H1 (cell line): ENCODE measurements at regions not wholly inside any gene's neighbourhood (a gene's known extent, or its start where the extent isn't known, plus 50 kb on each side); places are given as distances from the start of the nearest gene placed in this dataset.

ENCODE experiments used
- CTCF ChIA-PET: fragments of 300-600 bp; sonication (Branson Sonifier 250); formaldehyde crosslinking; loops from one replicate; lab custom pipeline; 2021; ENCODE audit not compliant: partially characterized antibody; lab: Charles Lee
- POLR2A ChIA-PET: fragments of 300-600 bp; sonication (Branson Sonifier 250); formaldehyde crosslinking; loops from one replicate; lab custom pipeline; 2021; ENCODE audit warnings: inconsistent platforms; ENCODE audit not compliant: partially characterized antibody; lab: Charles Lee
- DNase-seq, 2 experiments: peaks; one replicate each; pipeline versions ENCODE4 v3.0.0 to v3.0.0-alpha.2; 2010 to 2022; ENCODE audit warnings: low spot score in 2 of 2, low read depth in 1 of 2, mixed read lengths in 1 of 2
- FAIRE-seq: peaks from 2 replicates; lab custom pipeline; 2011; peaks lifted over from hg19 to GRCh38; lab: Jason Lieb, UNC
- H2AFZ ChIP-seq: 2 replicates; pipeline ENCODE4 v1.8.1; 2012; ENCODE audit warnings: low read length, inconsistent platforms
- H2AK5ac ChIP-seq: 2 replicates; pipeline ENCODE4 v1.6.1; 2013; ENCODE audit warnings: low read depth, low read length
- H2BK120ac ChIP-seq: replicated peaks from 2 replicates; pipeline ENCODE3; 2013; ENCODE audit warnings: low read depth, low read length, inconsistent platforms
- H2BK12ac ChIP-seq: 2 replicates; pipeline ENCODE4 v1.6.1; 2013; ENCODE audit warnings: low read depth, low read length
- H2BK15ac ChIP-seq: 2 replicates; pipeline ENCODE4 v1.6.1; 2013; ENCODE audit warnings: low read length
- H2BK20ac ChIP-seq: 2 replicates; pipeline ENCODE4 v1.6.1; 2013; ENCODE audit warnings: low read length
- H2BK5ac ChIP-seq: 2 replicates; pipeline ENCODE4 v1.6.1; 2013; ENCODE audit warnings: low read depth, low read length
- H3K14ac ChIP-seq: 2 replicates; pipeline ENCODE4 v1.6.1; 2013; ENCODE audit warnings: inconsistent platforms; ENCODE audit not compliant: insufficient read length
- H3K18ac ChIP-seq: 2 replicates; pipeline ENCODE4 v1.6.1; 2013; ENCODE audit warnings: low read length; ENCODE audit errors: extremely low read depth
- H3K23ac ChIP-seq: 2 replicates; pipeline ENCODE4 v1.6.1; 2013; ENCODE audit warnings: inconsistent platforms; ENCODE audit not compliant: insufficient read length
- H3K23me2 ChIP-seq: 2 replicates; pipeline ENCODE4 v1.6.1; 2013; ENCODE audit warnings: low read depth, low read length
- H3K27ac ChIP-seq: 2 replicates; pipeline ENCODE4 v1.6.1; 2011; ENCODE audit warnings: low read depth, low read length, inconsistent platforms
- H3K27me3 ChIP-seq, 4 experiments: replicated peaks in 1 of 4; 1 replicate in 1 of 4; 2 replicates in 3 of 4; pipeline versions ENCODE4 v1.6.1 to v1.8.1; 2011 to 2013; ENCODE audit warnings: low read length in 3 of 4, mild to moderate bottlenecking in 3 of 4, inconsistent platforms in 2 of 4, mixed read lengths in 2 of 4, moderate library complexity in 1 of 4; ENCODE audit not compliant: control insufficient read depth in 3 of 4, insufficient read depth in 3 of 4; ENCODE audit errors: extremely low read depth in 1 of 4
- H3K36me3 ChIP-seq, 4 experiments: 2 replicates each; pipeline versions ENCODE4 v1.6.1 to v1.8.1; 2011 to 2013; ENCODE audit warnings: mild to moderate bottlenecking in 4 of 4, low read length in 3 of 4, moderate library complexity in 2 of 4, control low read depth in 1 of 4, inconsistent platforms in 1 of 4; ENCODE audit not compliant: insufficient read depth in 4 of 4, control insufficient read depth in 2 of 4
- H3K4ac ChIP-seq: replicated peaks from 2 replicates; pipeline ENCODE3; 2013; ENCODE audit warnings: low read length, low read depth, mixed read lengths, inconsistent platforms; ENCODE audit not compliant: insufficient read length
- H3K4me1 ChIP-seq, 4 experiments: replicated peaks in 1 of 4; 1 replicate in 1 of 4; 2 replicates in 3 of 4; pipeline versions ENCODE4 v1.6.1 to v1.8.1; 2011 to 2013; ENCODE audit warnings: low read length in 3 of 4, inconsistent platforms in 2 of 4, mixed read lengths in 1 of 4; ENCODE audit not compliant: insufficient read depth in 4 of 4, control insufficient read depth in 3 of 4
- H3K4me2 ChIP-seq, 2 experiments: 2 replicates each; pipeline versions ENCODE4 v1.6.1 to v1.8.1; 2011 to 2013; ENCODE audit warnings: low read depth in 2 of 2, low read length in 2 of 2, control low read depth in 1 of 2, inconsistent platforms in 1 of 2, mild to moderate bottlenecking in 1 of 2; ENCODE audit not compliant: insufficient read depth in 1 of 2
- H3K4me3 ChIP-seq, 4 experiments: fragments of 200-600, 300-600 bp in 1 of 4; sonication (generic), shearing (Covaris generic), sonication (Bioruptor Twin) in 1 of 4; 2 replicates each; pipeline versions ENCODE4 v1.5.1 to v1.8.1; 2011 to 2016; ENCODE audit warnings: low read length in 4 of 4, low read depth in 3 of 4, control low read depth in 2 of 4, inconsistent platforms in 2 of 4, mild to moderate bottlenecking in 2 of 4, mixed read lengths in 1 of 4, moderate library complexity in 1 of 4; ENCODE audit not compliant: insufficient read depth in 2 of 4; ENCODE audit errors: extremely low read depth in 1 of 4
- H3K56ac ChIP-seq: replicated peaks from 2 replicates; pipeline ENCODE3; 2013; ENCODE audit warnings: low read depth, mild to moderate bottlenecking, mixed read lengths, low read length, inconsistent platforms; ENCODE audit not compliant: insufficient read length
- H3K79me1 ChIP-seq: 2 replicates; pipeline ENCODE4 v1.6.1; 2013; ENCODE audit warnings: low read depth, low read length, control low read depth
- H3K79me2 ChIP-seq, 2 experiments: 2 replicates each; pipeline versions ENCODE4 v1.6.1 to v1.8.1; 2012 to 2013; ENCODE audit warnings: low read length in 2 of 2, mild to moderate bottlenecking in 2 of 2, inconsistent platforms in 1 of 2; ENCODE audit not compliant: insufficient read depth in 2 of 2, control insufficient read depth in 1 of 2
- H3K9ac ChIP-seq, 4 experiments: replicated peaks in 1 of 4; 1 replicate in 1 of 4; 2 replicates in 3 of 4; pipeline versions ENCODE4 v1.6.1 to v1.8.1; 2011 to 2013; ENCODE audit warnings: low read depth in 3 of 4, low read length in 3 of 4, control low read depth in 2 of 4, mild to moderate bottlenecking in 2 of 4, moderate library complexity in 2 of 4, inconsistent platforms in 1 of 4; ENCODE audit errors: extremely low read depth in 1 of 4
- H3K9me3 ChIP-seq, 2 experiments: 2 replicates each; pipeline versions ENCODE4 v1.6.1 to v1.8.1; 2012 to 2013; ENCODE audit warnings: mild to moderate bottlenecking in 2 of 2, moderate library complexity in 2 of 2, control low read depth in 1 of 2, inconsistent platforms in 1 of 2, low read depth in 1 of 2, low read length in 1 of 2, mixed read lengths in 1 of 2; ENCODE audit not compliant: insufficient read depth in 2 of 2
- H4K20me1 ChIP-seq, 2 experiments: replicated peaks in 1 of 2; 2 replicates each; pipeline versions ENCODE3 to v1.8.1; 2011 to 2013; ENCODE audit warnings: inconsistent platforms in 2 of 2, low read length in 2 of 2, mild to moderate bottlenecking in 1 of 2; ENCODE audit not compliant: insufficient read depth in 2 of 2, control insufficient read depth in 1 of 2
- H4K5ac ChIP-seq: 2 replicates; pipeline ENCODE4 v1.6.1; 2013; ENCODE audit warnings: low read length, low read depth, mixed read lengths, inconsistent platforms; ENCODE audit not compliant: insufficient read length
- H4K8ac ChIP-seq: 2 replicates; pipeline ENCODE4 v1.8.0; 2013; ENCODE audit warnings: mild to moderate bottlenecking, moderate library complexity, low read length, inconsistent platforms; ENCODE audit not compliant: insufficient read depth; ENCODE audit errors: extremely low read depth
- H4K91ac ChIP-seq: replicated peaks from 2 replicates; pipeline ENCODE3; 2013; ENCODE audit warnings: low read length, mixed read lengths, inconsistent platforms; ENCODE audit not compliant: insufficient read length
- BRCA1 ChIP-seq: IDR thresholded peaks from 2 replicates; pipeline ENCODE4 v1.6.1; 2012; ENCODE audit warnings: low read depth, low read length, improper control_type of control experiment
- CEBPB ChIP-seq: IDR thresholded peaks from 2 replicates; pipeline ENCODE4 v1.6.1; 2012; ENCODE audit warnings: low read depth, low read length
- CHD1 ChIP-seq: IDR thresholded peaks from 2 replicates; pipeline ENCODE4 v1.6.1; 2012; ENCODE audit warnings: low read depth, low read length, improper control_type of control experiment
- EGR1 ChIP-seq: IDR thresholded peaks from 2 replicates; pipeline ENCODE4 v1.6.1; 2011; ENCODE audit warnings: low read depth, low read length, borderline replicate concordance
- RFX5 ChIP-seq: IDR thresholded peaks from 2 replicates; pipeline ENCODE4 v1.6.1; 2011; ENCODE audit warnings: low read depth, low read length, improper control_type of control experiment, borderline replicate concordance
- SP1 ChIP-seq: IDR thresholded peaks from 2 replicates; pipeline ENCODE4 v1.6.1; 2011; ENCODE audit warnings: low read depth, low read length
- TAF1 ChIP-seq: IDR thresholded peaks from 2 replicates; pipeline ENCODE4 v1.6.1; 2011; ENCODE audit warnings: mild to moderate bottlenecking, low read depth, low read length
- TCF12 ChIP-seq: IDR thresholded peaks from 2 replicates; pipeline ENCODE4 v1.6.1; 2011; ENCODE audit warnings: low read depth, mild to moderate bottlenecking, low read length
- YY1 ChIP-seq: IDR thresholded peaks from 2 replicates; pipeline ENCODE4 v1.6.1; 2011; ENCODE audit warnings: low read depth, mild to moderate bottlenecking, low read length
- WGBS, 2 experiments: shearing (Covaris generic) in 1 of 2; methylation state at CpG; one replicate each; pipeline versions ENCODE4 v1.1.6 to v1.1.7; 2013 to 2015; ENCODE audit warnings: low lambda C conversion rate in 2 of 2, mixed read lengths in 2 of 2, inconsistent platforms in 1 of 2, low coverage in 1 of 2, missing lambda C conversion rate in 1 of 2; ENCODE audit not compliant: insufficient replicate concordance in 2 of 2, insufficient coverage in 1 of 2, insufficient read length in 1 of 2; ENCODE audit errors: extremely low coverage in 1 of 2, missing lambda C conversion rate in 1 of 2; 5-methylcytosine and 5-hydroxymethylcytosine counted together

DNA sequence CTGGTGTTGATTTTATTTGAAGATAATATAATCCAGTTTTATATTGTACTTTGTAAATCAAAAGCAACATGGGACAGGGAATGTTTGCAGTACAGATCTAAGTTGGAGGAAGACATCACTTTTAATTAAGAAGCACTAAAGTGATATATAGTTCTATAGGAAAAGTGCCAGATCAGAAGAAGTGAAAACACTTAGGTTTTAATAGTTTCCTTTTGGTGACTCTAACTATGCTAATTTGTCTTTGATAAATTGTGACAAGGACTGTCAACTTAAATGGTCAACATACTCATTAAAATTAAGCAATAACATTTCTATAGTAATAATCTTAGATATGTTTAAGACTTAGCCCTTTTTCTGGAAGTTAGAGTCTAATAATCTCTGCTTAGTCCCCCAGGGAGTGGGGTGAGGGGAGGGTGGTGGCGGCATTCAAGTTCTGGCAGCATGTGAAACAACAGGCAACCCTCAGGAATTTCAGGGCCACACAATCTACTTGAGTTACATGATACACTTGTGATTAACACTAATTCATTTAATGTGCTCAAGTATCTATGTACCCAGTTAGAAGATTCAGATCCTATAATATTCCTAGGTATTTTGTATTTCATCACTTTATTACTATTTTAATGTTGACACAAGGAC is 1026.5 kb downstream of the NR2F1-AS1 start:
- no peak overlapping the region for H3K9ac ChIP-seq
- H3K79me2 ChIP-seq = no peaks in the 10 kb centered on the region
- H3K18ac ChIP-seq = no peak overlapping the region
- H2BK120ac ChIP-seq = no peak overlapping the region
- H3K4ac ChIP-seq = no peak overlapping the region
- no peak overlapping the region for H3K4me2 ChIP-seq
- no peak overlapping the region for H3K14ac ChIP-seq
- POLR2A ChIA-PET = no interaction called here
- DNase-seq (no peak), FAIRE-seq (no peak)
- no peaks in the 10 kb centered on the region; a peak in 1 of 7 replicates for H3K4me1 ChIP-seq
- no peak overlapping the region for H4K5ac ChIP-seq
- no peak overlapping the region for H3K27ac ChIP-seq
- H3K23ac ChIP-seq = no peak overlapping the region
- no peak overlapping the region for H2BK12ac ChIP-seq
- WGBS, 2 experiments = 93% methylated on average over 1 of the region's 1 CpG; no CpG with 5 or more reads in 1 of the 2 experiments
- H3K9me3 ChIP-seq = no peaks in the 10 kb centered on the region
- no peak overlapping the region for H2AFZ ChIP-seq
- no peak overlapping the region for H3K56ac ChIP-seq
- no peaks in the 10 kb centered on the region for H4K20me1 ChIP-seq
- no peaks in the 10 kb centered on the region; the same call in 1 of the 2 replicates for H3K79me1 ChIP-seq
- no peak overlapping the region for H2BK15ac ChIP-seq
- CTCF ChIA-PET = no interaction called here
- H2BK20ac ChIP-seq = no peak overlapping the region
- TF ChIP-seq RFX5 (no peak), TCF12 (no peak), TAF1 (no peak), YY1 (no peak), CEBPB (no peak), BRCA1 (no peak), CHD1 (no peak), EGR1 (no peak), SP1 (no peak)
- H3K4me3 ChIP-seq = no peak overlapping the region
- H3K36me3 ChIP-seq = no peaks in the 10 kb centered on the region
- H2AK5ac ChIP-seq = no peak overlapping the region
- H3K23me2 ChIP-seq = no peaks in the 10 kb centered on the region
- no peak overlapping the region for H4K8ac ChIP-seq
- no peak overlapping the region for H4K91ac ChIP-seq
- no peak overlapping the region for H2BK5ac ChIP-seq
- H3K27me3 ChIP-seq = no peaks in the 10 kb centered on the region
